ENCODE measurements at regions not wholly inside any gene's neighbourhood (a gene's known extent, or its start where the extent isn't known, plus 50 kb on each side); places are given as distances from the start of the nearest gene placed in this dataset.

- no peak for DNase-seq
These were observed 576.8 kb downstream of the SOX6 start for GRCh38 chr11:15779518-15779917.

- no peak for DNase-seq
These were observed 576.0 kb downstream of the SOX6 start for GRCh38 chr11:15780382-15780781.

GRCh38 chr11:15780837-15781236 lies 575.5 kb downstream of the SOX6 start:
- DNase-seq = no peak

DNA sequence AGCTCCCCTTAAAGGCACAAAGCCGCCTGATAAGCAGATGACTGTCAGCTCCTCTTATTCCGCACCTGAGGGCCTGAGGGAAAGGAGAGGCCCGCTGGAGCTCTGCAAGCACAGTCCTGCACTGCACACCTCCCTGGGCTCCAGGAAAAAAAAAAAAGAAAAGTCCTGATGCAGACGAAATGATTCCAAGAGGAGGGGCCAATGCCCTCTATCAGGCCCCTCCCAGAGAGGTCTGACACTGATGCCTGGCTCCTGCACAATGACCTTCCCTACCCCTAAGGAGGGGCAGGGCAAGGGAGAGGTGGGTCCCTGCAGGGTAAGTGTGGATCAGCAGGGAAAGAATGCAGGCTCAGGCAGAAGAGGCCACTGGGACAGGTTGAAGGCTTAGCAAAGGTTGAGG lies 572.7 kb downstream of the SOX6 start:
- no peak for DNase-seq

DNA sequence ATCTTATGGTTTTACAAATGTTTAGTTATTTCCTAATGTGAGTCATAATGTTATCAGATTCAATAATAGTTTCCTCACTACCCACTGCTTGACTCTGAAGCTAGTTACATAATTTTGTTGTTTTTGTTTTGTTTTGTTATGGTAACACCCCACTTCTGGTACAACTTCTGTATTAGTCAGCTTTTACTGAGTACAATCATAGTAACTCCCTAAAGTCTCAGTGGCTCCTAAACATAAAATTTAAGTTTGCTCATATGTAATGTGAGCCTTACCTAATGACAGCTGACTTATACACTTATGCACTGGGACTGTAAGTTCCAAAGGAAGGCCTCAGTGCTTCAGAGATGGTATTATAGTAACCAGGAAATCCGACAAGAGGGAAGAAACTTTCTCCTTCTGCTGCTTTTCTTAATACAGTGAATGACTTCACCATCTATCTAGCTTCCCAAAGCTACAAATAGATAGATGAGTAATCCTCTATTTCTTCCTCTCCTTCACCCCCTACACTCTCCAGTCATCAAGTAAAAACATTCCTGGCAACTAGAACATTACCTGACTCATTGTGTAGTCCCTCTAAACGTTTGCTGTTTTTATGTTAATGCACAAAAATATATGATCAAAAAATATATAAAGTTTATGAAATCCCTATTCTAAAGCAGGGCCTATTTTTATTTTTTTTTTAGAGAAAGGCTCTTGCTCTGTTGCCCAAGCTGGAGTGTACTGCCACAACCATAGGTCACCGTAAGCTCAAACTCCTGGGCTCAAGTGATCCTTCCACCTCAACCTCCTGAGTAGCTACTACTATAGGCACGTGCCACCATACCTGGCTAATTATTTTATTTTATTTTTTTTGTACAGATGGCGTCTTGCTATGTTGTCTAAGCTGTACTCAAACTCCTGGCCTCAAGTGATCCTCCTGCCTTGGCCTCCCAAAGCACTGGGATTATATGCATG lies 563.0 kb downstream of the SOX6 start:
- DNase-seq = no peak

- no peak for DNase-seq
These were observed 561.8 kb downstream of the SOX6 start for GRCh38 chr11:15794361-15795150.

DNA sequence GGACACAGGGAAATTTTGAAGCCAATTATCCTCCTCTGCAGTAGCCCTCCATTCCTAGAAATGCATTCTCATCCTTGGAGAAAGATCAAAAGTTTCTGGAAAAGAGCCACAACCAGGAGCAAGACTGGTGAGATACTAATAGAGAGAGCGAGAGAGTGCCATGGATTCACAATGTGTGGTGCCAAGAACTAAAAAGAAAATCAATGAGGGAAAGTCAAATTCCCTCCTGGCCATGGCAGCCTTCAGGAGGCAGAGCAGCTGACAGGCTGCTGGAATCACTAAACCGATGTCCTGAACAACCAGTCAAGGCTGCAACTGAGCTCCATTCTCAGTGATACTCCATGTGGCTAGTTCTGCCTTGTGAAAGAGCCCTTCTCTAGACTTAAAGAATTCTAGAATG lies 561.0 kb downstream of the SOX6 start:
- DNase-seq = no peak

DNA sequence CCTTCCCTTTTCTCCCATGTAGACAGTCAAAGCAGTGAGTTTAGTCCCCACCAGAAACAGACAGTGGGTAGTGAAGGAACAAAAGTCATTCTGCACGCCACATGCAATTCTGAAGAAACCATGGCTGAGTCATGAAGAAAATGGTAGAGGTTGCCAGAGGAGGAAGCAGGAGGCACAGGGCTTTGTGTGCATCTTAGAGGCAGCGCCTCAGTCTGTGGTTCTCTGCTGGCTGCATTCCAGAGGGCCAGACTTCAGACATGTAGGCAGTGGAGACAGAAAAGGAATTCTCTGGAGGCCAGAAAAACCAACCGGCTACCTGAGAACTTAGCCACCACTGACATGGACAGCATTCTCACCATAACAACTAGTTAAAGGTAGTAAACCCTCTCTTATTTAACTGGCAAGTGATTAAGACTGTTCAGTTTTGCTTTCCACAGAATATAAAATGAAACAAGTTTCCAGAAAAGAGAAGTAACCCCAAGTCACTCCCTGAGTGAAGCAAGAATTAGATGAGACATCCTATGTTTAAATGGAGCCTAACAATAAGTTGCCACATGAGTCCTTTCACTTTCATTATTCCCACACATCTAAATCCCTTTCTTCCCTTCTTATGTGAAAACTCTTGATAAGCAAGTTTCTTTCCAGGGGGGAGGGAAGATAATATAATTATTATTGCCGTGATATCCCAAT lies 556.1 kb downstream of the SOX6 start:
- peak; percentile 76 to 85 for DNase-seq

DNA sequence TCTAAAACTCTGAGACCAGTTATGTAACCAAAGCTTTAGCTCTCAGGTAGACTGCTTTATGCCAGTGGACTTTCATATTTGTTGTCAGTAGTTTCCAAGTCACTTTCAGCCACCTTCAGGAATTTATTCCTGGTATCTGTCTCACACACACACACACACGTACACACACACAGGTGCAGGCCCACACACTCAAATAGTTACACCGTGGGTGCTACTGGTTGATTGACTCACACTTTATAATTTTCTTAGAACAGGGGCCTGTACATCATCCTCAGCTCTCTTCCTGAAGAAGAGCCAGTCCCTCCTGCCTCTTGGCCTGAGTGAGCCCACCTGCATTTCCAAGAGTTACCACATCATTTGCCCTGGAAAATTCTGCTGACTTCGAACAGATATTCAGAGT lies 555.2 kb downstream of the SOX6 start:
- no peak for DNase-seq

DNA sequence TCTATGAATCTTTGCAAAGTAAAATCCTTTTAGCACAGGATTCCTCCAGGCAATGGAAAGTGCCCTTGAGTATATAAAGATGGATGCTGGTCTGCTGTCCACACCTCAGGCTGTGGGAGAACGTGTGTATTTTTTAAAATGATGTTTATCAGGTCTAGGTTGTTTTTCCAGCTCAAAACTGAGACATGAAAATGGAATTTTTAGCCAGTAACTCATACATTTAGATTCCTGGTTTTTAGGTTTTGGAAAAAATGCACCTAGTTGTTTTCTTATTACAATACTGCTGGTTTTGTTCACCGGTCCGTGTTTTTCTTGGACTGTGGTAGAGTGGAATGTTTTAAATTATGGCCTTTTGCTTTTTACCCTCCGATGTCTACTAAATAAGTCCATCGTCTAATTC lies 554.7 kb downstream of the SOX6 start:
- DNase-seq = no peak

GRCh38 chr11:15805726-15806125 lies 550.6 kb downstream of the SOX6 start:
- DNase-seq = no peak

GRCh38 chr11:15806217-15806616 lies 550.1 kb downstream of the SOX6 start:
- DNase-seq = no peak

- no peak for DNase-seq
These were observed 548.5 kb downstream of the SOX6 start for GRCh38 chr11:15807827-15808226.

- no peak for DNase-seq
These were observed 546.3 kb downstream of the SOX6 start for GRCh38 chr11:15810082-15810481.

DNA sequence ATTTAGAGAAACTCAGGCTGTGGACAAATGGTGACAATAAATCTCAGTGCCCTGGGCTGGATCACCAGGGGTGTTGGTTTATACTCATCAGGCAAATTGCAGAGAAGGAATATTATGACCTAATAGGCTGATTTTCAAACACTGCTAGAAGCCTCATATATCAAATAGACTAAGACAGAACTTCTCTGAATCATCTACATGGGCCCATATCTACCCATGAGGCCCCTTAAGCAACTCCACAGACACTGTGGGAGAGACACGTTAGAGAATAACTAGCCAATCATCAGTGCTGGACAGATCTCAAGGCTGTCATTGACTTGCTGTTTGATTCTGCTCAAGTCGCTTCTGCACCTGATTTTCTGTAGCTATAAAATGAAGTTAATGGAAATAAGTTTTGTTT lies 545.8 kb downstream of the SOX6 start:
- DNase-seq = no peak

DNA sequence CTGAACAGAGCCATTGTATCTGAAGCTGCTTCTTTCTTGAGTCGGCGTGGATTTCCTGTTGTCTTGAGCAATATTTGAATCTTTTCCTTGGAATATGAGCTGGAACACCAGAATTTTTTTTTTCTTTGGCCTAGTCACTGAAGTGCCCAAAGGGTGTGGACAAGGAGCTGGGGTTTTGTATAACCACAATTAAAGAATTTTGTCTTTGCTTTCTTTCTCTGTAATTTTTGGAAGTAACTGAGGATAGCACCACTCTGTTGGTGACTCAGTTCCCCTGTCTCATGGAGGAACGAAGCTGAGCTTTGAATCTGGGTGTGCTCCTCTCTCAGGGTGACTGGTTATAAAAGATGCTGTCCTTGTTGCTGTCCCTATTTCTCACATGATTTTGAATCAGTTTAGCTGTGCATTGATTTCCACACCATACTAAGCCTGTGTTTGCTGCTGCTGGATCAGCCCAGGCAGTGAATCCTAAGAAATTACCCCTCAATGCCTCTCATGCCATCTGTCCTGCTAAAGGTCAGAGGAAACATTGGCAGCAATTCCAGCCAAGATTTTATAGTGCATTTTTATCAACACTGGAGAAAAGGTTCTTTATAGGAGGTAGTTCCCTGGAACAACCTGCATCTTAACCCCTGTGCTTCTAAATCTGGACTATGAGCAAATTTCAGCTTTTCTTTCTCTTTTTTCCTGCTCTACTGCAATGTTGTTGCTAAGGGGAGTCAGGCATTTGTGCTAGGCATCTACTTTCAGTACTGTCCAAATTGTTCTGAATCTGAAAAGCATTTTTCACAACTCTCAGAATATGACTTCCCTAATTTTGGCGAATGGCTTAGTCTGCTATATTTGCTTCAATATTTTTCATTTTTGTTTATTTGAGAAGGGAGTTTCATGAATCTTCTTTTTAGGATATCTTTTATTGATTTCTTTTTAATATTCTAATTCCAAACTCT lies 540.8 kb downstream of the SOX6 start:
- DNase-seq = no peak

- DNase-seq = no peak
These were observed 540.0 kb downstream of the SOX6 start for GRCh38 chr11:15816260-15816871.

DNA sequence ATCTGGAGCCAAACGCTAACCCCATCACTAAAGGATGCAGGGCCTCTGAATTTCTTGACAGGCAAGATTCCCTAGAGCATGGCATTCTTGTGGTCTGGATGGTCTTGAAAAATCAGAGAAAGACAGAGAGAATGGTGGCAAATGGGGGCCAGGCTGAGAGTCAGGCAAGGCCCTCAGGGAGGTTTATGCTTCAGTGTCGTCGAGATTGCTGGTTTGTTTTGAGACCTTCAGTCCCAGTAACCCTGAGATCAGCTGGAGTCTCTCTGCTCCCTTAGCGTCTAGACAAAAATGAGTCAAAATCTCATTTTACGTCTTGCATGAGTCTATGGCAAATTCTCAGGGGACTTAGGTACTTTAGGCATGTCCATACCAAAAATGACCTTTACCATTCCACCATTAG lies 539.3 kb downstream of the SOX6 start:
- DNase-seq = no peak

DNA sequence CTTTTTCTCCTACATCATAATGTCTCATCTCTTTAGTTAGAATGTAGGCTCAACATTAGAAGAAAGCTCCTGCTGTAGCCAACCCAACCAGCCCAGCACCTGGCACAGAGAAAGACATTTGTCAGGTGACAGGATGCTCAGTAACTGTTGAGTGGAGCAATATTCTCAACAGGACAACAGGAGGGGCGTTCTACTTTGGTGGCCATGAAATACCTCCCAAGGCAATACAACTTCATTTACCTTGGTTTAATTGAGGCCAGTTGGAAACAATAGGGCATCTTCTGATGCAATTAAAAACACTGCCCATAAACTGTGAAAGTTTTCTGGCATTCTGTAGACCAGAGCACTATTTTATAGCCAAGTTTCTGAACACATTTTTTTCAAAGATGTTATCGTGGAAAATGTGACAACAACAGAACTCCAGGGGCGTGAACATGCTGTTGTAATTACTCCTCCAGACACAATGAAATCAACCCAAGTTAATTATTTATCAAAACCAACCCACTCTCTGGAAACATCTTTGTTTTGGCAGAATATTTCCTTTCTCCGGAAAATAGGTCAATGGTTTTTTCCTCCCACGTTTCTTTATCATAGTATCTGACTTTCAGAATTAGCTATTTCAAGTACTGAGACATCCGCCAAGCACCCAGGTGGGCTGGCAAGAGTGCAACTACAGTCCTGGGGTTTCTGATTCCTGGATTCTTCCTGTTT lies 538.1 kb downstream of the SOX6 start:
- no peak for DNase-seq

DNA sequence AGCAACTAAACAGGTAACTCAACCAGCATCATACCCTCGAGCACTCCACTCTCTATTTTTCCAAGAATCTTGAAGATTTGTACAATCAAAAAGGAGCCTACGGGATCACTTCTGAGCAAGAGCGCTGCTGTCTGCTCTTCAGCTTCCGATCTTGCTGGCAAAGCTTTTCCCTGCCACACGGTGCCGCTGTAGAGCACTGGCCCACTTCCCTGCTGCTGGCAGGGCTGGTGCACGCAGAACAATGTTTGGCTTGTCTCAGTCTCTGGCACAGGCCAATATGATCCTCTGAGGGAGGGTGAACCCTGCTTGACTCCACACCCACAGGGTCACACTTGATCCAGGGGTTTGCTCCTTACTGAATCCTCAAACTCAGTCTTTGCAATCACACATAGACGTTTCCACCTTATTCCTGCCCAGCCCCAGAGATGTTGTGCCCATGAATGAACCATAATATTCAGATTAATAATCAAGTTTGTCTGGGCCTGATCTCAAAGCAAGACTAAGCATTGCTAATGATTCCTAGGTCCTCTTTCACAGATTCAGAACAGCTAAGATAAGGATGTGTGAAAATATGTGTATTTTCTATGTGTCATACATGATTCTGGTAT lies 536.6 kb downstream of the SOX6 start:
- peak; percentile 27 to 35 for DNase-seq

DNA sequence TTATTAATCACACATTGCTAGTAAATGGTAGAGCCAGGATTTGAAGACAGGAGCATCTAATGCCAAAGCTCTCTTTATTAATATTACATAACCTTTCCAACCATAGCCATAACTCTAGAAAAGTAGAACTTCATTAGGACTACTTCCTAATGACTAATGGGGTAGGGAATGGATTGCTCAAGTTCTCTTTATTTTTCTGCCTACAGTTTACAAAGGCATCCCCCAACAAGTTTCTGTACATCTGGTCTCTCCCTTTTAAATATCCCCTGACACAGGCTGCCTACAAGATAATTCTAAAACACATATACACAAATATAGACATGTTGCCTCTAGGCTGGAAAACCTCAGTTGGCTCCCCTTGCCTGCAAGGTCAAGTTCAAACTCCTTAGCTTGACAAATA lies 534.9 kb downstream of the SOX6 start:
- no peak for DNase-seq

All from AML-193 (cell line).